ENCODE measurements at regions not wholly inside any gene's neighbourhood (a gene's known extent, or its start where the extent isn't known, plus 50 kb on each side); places are given as distances from the start of the nearest gene placed in this dataset.

DNA sequence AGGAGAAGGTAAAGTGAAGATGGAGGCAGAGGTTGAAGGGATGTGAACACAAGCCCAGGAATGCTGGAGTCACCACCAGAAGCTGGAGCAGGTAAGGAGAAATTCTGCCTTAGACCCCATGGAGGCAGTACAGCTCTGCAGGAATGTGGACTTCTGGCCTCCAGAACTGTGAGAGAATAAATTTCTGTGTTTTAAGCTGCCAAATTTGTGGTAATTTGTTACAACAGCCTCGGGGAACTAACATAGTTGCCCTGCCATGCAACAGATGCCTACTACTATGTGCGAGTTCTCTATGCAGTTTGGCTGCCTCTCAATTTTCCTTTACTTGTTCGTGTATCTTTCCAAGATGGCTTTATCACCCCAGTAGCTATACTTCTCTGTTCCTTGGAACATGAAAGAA lies 394.1 kb downstream of the TUSC7 start:
- no peak for TF ChIP-seq EZH2 (IDR thresholded peaks at IDR 0.05; ENCODE audit: borderline replicate concordance, low read depth, low read length, severe bottlenecking)
- TF ChIP-seq, protein P1, sequence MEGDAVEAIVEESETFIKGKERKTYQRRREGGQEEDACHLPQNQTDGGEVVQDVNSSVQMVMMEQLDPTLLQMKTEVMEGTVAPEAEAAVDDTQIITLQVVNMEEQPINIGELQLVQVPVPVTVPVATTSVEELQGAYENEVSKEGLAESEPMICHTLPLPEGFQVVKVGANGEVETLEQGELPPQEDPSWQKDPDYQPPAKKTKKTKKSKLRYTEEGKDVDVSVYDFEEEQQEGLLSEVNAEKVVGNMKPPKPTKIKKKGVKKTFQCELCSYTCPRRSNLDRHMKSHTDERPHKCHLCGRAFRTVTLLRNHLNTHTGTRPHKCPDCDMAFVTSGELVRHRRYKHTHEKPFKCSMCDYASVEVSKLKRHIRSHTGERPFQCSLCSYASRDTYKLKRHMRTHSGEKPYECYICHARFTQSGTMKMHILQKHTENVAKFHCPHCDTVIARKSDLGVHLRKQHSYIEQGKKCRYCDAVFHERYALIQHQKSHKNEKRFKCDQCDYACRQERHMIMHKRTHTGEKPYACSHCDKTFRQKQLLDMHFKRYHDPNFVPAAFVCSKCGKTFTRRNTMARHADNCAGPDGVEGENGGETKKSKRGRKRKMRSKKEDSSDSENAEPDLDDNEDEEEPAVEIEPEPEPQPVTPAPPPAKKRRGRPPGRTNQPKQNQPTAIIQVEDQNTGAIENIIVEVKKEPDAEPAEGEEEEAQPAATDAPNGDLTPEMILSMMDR (IDR thresholded peaks at IDR 0.05; ENCODE audit: borderline replicate concordance, extremely low read depth, low read length, poor library complexity, severe bottlenecking): no peak
- no peaks in the 10 kb centered on the region for H3K27me3 ChIP-seq (ENCODE audit: insufficient read depth, low read length, poor library complexity)
- H3K4me3 ChIP-seq (ENCODE audit: low read depth in 1 of 2, low read length in 2 of 2): no peak overlapping the region
- H3K4me1 ChIP-seq (ENCODE audit: insufficient read depth, low read length): no peaks in the 10 kb centered on the region
- no peak overlapping the region for H3K27ac ChIP-seq (ENCODE audit: low read length)
- no peaks in the 10 kb centered on the region for H3K9me3 ChIP-seq (ENCODE audit: insufficient read depth, low read length, severe bottlenecking)
- H2AFZ ChIP-seq (ENCODE audit: low read depth, low read length): no peak overlapping the region
- no peak for DNase-seq
- no peak for ATAC-seq (ENCODE audit: insufficient read depth, low read depth)
- H3K79me2 ChIP-seq (ENCODE audit: insufficient read depth, low read length): no peaks in the 10 kb centered on the region
- no peak overlapping the region for H3K9ac ChIP-seq (ENCODE audit: low read depth, low read length)
- no peaks in the 10 kb centered on the region for H4K20me1 ChIP-seq (ENCODE audit: insufficient read depth, low read length)
- H3K36me3 ChIP-seq (ENCODE audit: insufficient read depth, low read length): no peaks in the 10 kb centered on the region
- H3K4me2 ChIP-seq (ENCODE audit: insufficient read depth, low read length): no peak overlapping the region

DNA sequence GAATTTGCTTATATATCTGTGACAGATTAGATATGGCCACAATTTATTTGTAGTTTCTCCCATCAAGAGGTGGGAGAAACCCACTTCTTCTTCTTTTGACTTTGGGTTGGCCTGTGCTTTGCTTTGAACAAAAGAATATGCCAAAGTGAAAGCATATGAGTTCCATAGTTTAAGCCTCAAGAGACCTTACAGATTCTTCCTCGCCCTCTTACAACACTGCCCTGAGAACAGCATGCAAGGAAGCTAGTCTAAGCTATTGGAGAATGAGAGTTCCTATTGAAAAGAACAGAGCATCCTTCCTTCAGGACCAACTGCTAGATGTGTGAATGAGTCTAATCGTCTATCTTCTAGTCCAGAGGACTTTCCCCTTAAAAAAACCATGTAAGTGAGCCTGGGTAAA lies 394.8 kb downstream of the TUSC7 start:
- H3K79me2 ChIP-seq (ENCODE audit: insufficient read depth, low read length): no peaks in the 10 kb centered on the region
- no peaks in the 10 kb centered on the region for H3K9me3 ChIP-seq (ENCODE audit: insufficient read depth, low read length, severe bottlenecking)
- no peak overlapping the region for H3K4me3 ChIP-seq (ENCODE audit: low read depth in 1 of 2, low read length in 2 of 2)
- H3K4me2 ChIP-seq (ENCODE audit: insufficient read depth, low read length): no peak overlapping the region
- no peak for DNase-seq
- H3K36me3 ChIP-seq (ENCODE audit: insufficient read depth, low read length): no peaks in the 10 kb centered on the region
- no peaks in the 10 kb centered on the region for H3K27me3 ChIP-seq (ENCODE audit: insufficient read depth, low read length, poor library complexity)
- TF ChIP-seq, protein P1 (IDR thresholded peaks at IDR 0.05; ENCODE audit: borderline replicate concordance, extremely low read depth, low read length, poor library complexity, severe bottlenecking): no peak
- no peak for TF ChIP-seq EZH2 (IDR thresholded peaks at IDR 0.05; ENCODE audit: borderline replicate concordance, low read depth, low read length, severe bottlenecking)
- no peaks in the 10 kb centered on the region for H3K4me1 ChIP-seq (ENCODE audit: insufficient read depth, low read length)
- no peaks in the 10 kb centered on the region for H4K20me1 ChIP-seq (ENCODE audit: insufficient read depth, low read length)
- no peak for ATAC-seq (ENCODE audit: insufficient read depth, low read depth)
- no peak overlapping the region for H2AFZ ChIP-seq (ENCODE audit: low read depth, low read length)
- H3K9ac ChIP-seq (ENCODE audit: low read depth, low read length): no peak overlapping the region
- H3K27ac ChIP-seq (ENCODE audit: low read length): no peak overlapping the region

DNA sequence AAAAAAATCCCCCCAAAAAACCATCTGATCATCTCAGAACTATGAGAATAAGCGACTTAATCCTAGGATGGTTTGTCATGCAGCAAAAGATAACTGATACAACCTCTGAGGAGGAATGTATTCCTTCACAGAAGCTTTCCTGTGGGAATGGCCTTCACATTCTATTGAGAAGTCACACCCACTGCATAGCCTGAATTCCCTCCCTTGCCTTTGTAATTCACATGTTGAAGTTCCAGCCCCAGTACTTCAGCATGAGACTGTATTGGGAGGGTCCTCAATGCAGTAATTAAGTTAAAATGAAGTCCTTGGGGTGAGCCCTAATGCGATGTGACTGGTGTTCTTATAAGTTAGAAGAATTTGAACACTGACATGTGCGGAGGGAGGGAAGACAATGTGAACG lies 395.2 kb downstream of the TUSC7 start:
- no peaks in the 10 kb centered on the region for H3K4me1 ChIP-seq (ENCODE audit: insufficient read depth, low read length)
- H3K4me2 ChIP-seq (ENCODE audit: insufficient read depth, low read length): no peak overlapping the region
- H2AFZ ChIP-seq (ENCODE audit: low read depth, low read length): no peak overlapping the region
- no peak overlapping the region for H3K27ac ChIP-seq (ENCODE audit: low read length)
- no peaks in the 10 kb centered on the region for H4K20me1 ChIP-seq (ENCODE audit: insufficient read depth, low read length)
- H3K9me3 ChIP-seq (ENCODE audit: insufficient read depth, low read length, severe bottlenecking): no peaks in the 10 kb centered on the region
- H3K36me3 ChIP-seq (ENCODE audit: insufficient read depth, low read length): no peaks in the 10 kb centered on the region
- no peak for ATAC-seq (ENCODE audit: insufficient read depth, low read depth)
- no peak overlapping the region for H3K9ac ChIP-seq (ENCODE audit: low read depth, low read length)
- TF ChIP-seq, protein P1 (IDR thresholded peaks at IDR 0.05; ENCODE audit: borderline replicate concordance, extremely low read depth, low read length, poor library complexity, severe bottlenecking): no peak
- no peak for TF ChIP-seq EZH2 (IDR thresholded peaks at IDR 0.05; ENCODE audit: borderline replicate concordance, low read depth, low read length, severe bottlenecking)
- DNase-seq: no peak
- H3K4me3 ChIP-seq (ENCODE audit: low read depth in 1 of 2, low read length in 2 of 2): no peak overlapping the region
- H3K79me2 ChIP-seq (ENCODE audit: insufficient read depth, low read length): no peaks in the 10 kb centered on the region
- no peaks in the 10 kb centered on the region for H3K27me3 ChIP-seq (ENCODE audit: insufficient read depth, low read length, poor library complexity)

DNA sequence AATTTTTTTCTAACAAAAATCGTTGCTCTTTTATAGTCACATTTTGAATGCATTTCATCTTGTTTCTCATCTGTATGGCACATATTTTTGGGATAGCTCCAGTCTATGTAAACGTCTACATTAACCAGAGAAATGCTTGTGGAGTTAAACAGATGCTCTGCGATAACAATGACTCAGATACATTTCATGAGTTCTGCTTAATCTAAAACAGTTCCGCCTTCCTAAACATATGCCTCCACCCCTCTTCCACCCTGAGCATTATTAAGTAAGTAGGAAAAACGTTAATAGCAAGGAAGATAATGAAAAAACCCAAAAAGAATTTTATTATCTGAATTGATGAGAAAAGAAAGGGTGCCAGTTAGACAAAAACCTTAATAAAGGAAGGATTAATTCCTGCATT lies 396.1 kb downstream of the TUSC7 start:
- Histone ChIP-seq H3K4me3 (ENCODE audit: low read depth in 1 of 2, low read length in 2 of 2) (no peak overlapping the region), H3K4me1 (ENCODE audit: insufficient read depth, low read length) (no peaks in the 10 kb centered on the region), H3K27me3 (ENCODE audit: insufficient read depth, low read length, poor library complexity) (no peaks in the 10 kb centered on the region), H3K27ac (ENCODE audit: low read length) (no peak overlapping the region), H3K4me2 (ENCODE audit: insufficient read depth, low read length) (no peak overlapping the region), H3K9me3 (ENCODE audit: insufficient read depth, low read length, severe bottlenecking) (no peaks in the 10 kb centered on the region), H3K79me2 (ENCODE audit: insufficient read depth, low read length) (no peaks in the 10 kb centered on the region), H3K9ac (ENCODE audit: low read depth, low read length) (no peak overlapping the region), H4K20me1 (ENCODE audit: insufficient read depth, low read length) (no peaks in the 10 kb centered on the region), H3K36me3 (ENCODE audit: insufficient read depth, low read length) (no peaks in the 10 kb centered on the region), H2AFZ (ENCODE audit: low read depth, low read length) (no peak overlapping the region)
- ATAC-seq (ENCODE audit: insufficient read depth, low read depth) (no peak), DNase-seq (no peak)
- TF ChIP-seq, protein P1 (IDR thresholded peaks at IDR 0.05; ENCODE audit: borderline replicate concordance, extremely low read depth, low read length, poor library complexity, severe bottlenecking): no peak
- TF ChIP-seq EZH2 (IDR thresholded peaks at IDR 0.05; ENCODE audit: borderline replicate concordance, low read depth, low read length, severe bottlenecking): no peak
